ENCODE measurements at regions not wholly inside any gene's neighbourhood (a gene's known extent, or its start where the extent isn't known, plus 50 kb on each side); places are given as distances from the start of the nearest gene placed in this dataset.

DNA sequence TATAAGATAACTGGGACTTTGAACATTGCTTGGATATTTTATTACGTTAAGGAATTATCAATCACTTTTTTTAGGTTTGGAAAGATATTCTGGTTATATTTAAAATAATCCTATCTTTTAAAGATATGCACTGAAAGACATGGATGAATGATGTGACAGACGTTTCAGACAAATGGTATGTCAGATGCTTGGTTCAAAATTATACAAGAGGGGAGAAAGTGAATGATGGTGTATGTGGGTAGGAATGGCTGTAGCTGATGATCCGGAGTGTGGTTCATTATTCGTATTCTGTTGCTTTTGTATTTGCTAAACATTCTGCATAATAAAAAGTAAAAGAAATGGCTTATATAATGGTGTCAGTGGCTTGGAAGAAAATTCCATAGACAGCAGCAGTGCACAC, 51.0 kb upstream of the SNRPB2 start:
- H3K4me3 Mint-ChIP-seq: no peak overlapping the region
- no peak overlapping the region for H3K27ac Mint-ChIP-seq
- H3K27me3 Mint-ChIP-seq: peaks cover 2% of the 10 kb centered on the region
- DNase-seq: no peak
- H3K36me3 Mint-ChIP-seq (ENCODE audit: low read depth): no peaks in the 10 kb centered on the region
- ATAC-seq: no peak
- no peaks in the 10 kb centered on the region for H3K9me3 Mint-ChIP-seq
- no peaks in the 10 kb centered on the region for H3K4me1 Mint-ChIP-seq

DNA sequence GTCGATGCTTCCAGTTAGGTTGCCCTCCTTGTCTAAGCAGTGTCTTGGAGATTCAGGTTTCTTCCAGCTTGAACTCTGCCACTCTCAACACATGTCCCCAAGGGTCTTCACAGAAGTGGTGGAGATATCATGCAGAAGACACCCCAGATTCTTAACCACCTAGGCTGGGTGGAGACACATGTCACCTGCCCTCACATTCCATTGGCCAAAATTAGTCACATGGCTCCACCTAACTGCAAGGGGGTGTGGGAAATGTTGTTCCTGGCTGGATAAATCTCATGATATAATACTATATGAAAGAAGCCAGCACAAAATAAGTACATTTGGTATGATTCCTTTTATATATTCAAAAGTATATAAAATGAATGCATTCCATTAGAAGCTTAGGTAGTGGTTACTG, 52.9 kb upstream of the SNRPB2 start:
- H3K4me3 Mint-ChIP-seq: no peak overlapping the region
- H3K36me3 Mint-ChIP-seq (ENCODE audit: low read depth): no peaks in the 10 kb centered on the region
- DNase-seq (no peak), ATAC-seq (no peak)
- H3K4me1 Mint-ChIP-seq: no peaks in the 10 kb centered on the region
- H3K27ac Mint-ChIP-seq: no peak overlapping the region
- peaks cover 2% of the 10 kb centered on the region for H3K27me3 Mint-ChIP-seq
- no peaks in the 10 kb centered on the region for H3K9me3 Mint-ChIP-seq

DNA sequence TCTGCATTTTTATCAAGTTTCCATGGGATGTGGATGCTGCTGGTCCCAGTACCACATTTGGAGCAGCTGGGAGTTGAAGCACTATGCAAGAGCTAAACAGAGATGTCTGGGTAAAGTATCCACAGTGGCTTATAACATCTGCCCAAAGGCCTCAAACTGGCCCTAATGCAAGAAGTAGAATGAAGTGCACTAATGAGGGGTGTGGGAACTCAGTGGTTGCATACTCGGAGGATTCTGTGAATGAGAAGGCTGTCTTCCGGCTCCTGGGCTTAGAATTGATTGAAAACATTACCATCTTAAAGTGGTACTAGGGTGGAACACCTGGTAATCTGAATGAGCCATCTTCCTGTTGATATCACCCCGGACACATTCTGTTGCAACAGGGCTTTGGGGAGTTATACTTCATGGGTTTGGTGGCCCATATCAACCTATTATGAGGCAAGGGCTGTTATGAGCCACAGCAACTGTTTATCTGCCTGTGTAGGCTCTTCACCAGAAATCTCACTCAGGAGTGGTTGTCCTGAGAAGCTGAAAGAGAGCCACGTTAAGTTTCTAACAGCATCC, 54.7 kb upstream of the SNRPB2 start:
- no peaks in the 10 kb centered on the region for H3K4me1 Mint-ChIP-seq
- ATAC-seq (peak; percentile 36), DNase-seq (no peak)
- no peaks in the 10 kb centered on the region for H3K36me3 Mint-ChIP-seq (ENCODE audit: low read depth)
- peaks cover 5% of the 10 kb centered on the region for H3K27me3 Mint-ChIP-seq
- H3K27ac Mint-ChIP-seq: no peak overlapping the region
- no peak overlapping the region for H3K4me3 Mint-ChIP-seq
- H3K9me3 Mint-ChIP-seq: no peaks in the 10 kb centered on the region

- Mint-ChIP-seq H3K9me3 (no peaks in the 10 kb centered on the region), H3K27ac (no peak overlapping the region), H3K4me3 (no peak overlapping the region), H3K4me1 (no peaks in the 10 kb centered on the region), H3K27me3 (peaks cover 9% of the 10 kb centered on the region), H3K36me3 (ENCODE audit: low read depth) (no peaks in the 10 kb centered on the region)
- ATAC-seq: no peak
- no peak for DNase-seq
These were observed 55.6 kb upstream of the SNRPB2 start for GRCh38 chr20:16674243-16674642.

- Mint-ChIP-seq H3K4me3 (no peak overlapping the region), H3K27ac (no peak overlapping the region), H3K36me3 (ENCODE audit: low read depth) (no peaks in the 10 kb centered on the region), H3K27me3 (peaks cover 9% of the 10 kb centered on the region), H3K9me3 (no peaks in the 10 kb centered on the region), H3K4me1 (no peaks in the 10 kb centered on the region)
- DNase-seq: no peak
- no peak for ATAC-seq
These were observed 57.5 kb upstream of the SNRPB2 start for GRCh38 chr20:16672299-16672698.

- Mint-ChIP-seq H3K4me3 (no peak overlapping the region), H3K4me1 (no peaks in the 10 kb centered on the region), H3K27ac (no peak overlapping the region), H3K27me3 (peaks cover 8% of the 10 kb centered on the region), H3K36me3 (ENCODE audit: low read depth) (no peaks in the 10 kb centered on the region), H3K9me3 (no peaks in the 10 kb centered on the region)
- no peak for ATAC-seq
- DNase-seq: no peak
These were observed 58.1 kb upstream of the SNRPB2 start for GRCh38 chr20:16671753-16672152.

DNA sequence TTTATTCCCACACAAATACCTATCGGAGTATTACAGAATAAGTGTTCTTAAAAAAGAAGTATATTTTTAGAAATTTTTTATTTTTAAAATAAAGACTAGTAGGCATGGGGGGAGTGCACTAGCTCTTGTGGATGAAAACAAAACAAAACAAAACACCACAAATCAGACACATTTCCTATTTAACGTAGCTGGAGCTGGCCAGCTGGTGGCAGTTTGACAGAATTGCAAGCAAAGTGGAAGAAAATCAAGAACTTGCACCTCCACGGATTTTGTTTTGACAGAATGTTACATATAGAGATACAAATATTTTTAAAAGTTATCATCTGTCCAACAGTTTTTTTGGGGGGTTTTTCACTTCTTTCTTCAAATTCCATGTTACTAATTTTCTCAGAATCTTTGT, 63.6 kb upstream of the SNRPB2 start:
- Mint-ChIP-seq H3K9me3 (no peaks in the 10 kb centered on the region), H3K4me3 (no peak overlapping the region), H3K27me3 (peaks cover 11% of the 10 kb centered on the region), H3K27ac (no peak overlapping the region), H3K36me3 (ENCODE audit: low read depth) (no peaks in the 10 kb centered on the region), H3K4me1 (no peaks in the 10 kb centered on the region)
- ATAC-seq (no peak), DNase-seq (no peak)

GRCh38 chr20:16664020-16664419, 65.8 kb upstream of the SNRPB2 start:
- no peaks in the 10 kb centered on the region for H3K36me3 Mint-ChIP-seq (ENCODE audit: low read depth)
- ATAC-seq: no peak
- peaks cover 5% of the 10 kb centered on the region for H3K27me3 Mint-ChIP-seq
- H3K9me3 Mint-ChIP-seq: no peaks in the 10 kb centered on the region
- H3K4me1 Mint-ChIP-seq: no peaks in the 10 kb centered on the region
- no peak overlapping the region for H3K27ac Mint-ChIP-seq
- DNase-seq: no peak
- no peak overlapping the region for H3K4me3 Mint-ChIP-seq

- no peaks in the 10 kb centered on the region for H3K36me3 Mint-ChIP-seq (ENCODE audit: low read depth)
- DNase-seq (no peak), ATAC-seq (no peak)
- H3K27me3 Mint-ChIP-seq: peaks cover 8% of the 10 kb centered on the region
- no peak overlapping the region for H3K27ac Mint-ChIP-seq
- no peak overlapping the region for H3K4me3 Mint-ChIP-seq
- no peaks in the 10 kb centered on the region for H3K9me3 Mint-ChIP-seq
- H3K4me1 Mint-ChIP-seq: no peaks in the 10 kb centered on the region
These were observed 67.4 kb upstream of the SNRPB2 start for GRCh38 chr20:16662467-16662866.

DNA sequence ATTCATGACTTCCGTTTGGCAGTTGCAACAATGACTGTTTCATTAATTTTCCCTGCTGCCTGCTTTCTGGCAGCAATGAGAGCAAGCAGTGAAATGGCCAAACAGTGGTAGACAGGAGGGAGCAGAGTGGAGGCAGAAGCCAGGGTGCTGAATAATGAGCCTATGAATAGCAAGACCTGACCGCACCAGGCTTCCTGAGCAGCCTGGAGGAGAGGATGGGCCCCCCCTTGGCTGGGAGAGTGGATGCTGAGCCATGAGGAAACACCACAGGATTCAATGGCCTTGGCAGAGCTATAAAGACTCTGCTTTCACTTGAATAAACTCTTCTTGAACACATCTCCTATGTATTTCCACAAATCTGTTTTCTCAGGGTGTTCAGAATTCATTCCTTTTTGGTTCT, 68.1 kb upstream of the SNRPB2 start:
- no peaks in the 10 kb centered on the region for H3K36me3 Mint-ChIP-seq (ENCODE audit: low read depth)
- H3K27ac Mint-ChIP-seq: no peak overlapping the region
- H3K4me1 Mint-ChIP-seq: no peaks in the 10 kb centered on the region
- H3K27me3 Mint-ChIP-seq: peaks cover 11% of the 10 kb centered on the region
- peaks cover 5% of the 10 kb centered on the region for H3K9me3 Mint-ChIP-seq
- DNase-seq (no peak), ATAC-seq (no peak)
- H3K4me3 Mint-ChIP-seq: no peak overlapping the region

DNA sequence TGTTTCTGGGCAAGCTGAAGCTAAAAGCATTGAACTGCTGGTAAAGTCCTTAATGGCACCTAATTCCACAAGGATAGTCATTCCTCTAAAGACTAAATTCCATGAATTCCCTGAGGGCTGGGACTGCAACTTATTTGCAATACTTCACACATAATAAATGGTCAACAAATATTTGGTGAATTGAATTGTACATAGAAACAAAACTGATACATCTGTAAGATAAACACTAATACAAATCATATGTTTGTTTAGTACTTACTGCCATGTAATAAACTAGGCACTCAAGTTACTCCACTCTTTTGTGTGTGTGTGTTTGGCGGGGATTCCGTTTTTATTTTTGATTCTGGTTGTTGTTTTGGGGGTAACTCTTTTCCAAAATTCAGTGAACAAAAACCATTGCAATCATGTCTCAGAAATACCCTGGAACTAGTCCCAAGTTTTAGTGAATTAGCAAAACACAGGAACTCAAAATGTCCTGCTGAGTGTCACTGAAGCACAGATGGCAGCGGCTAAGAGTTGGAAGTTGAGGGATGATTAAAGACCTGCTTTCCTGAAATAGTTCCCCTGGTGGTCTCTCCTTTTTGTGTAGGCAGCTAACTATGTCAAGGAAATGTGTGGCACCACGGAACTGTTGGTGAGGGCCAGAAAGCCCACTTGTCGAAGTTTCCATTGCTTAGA, 74.8 kb upstream of the SNRPB2 start:
- Mint-ChIP-seq H3K4me1 (no peaks in the 10 kb centered on the region), H3K27me3 (peaks cover 19% of the 10 kb centered on the region), H3K4me3 (no peak overlapping the region), H3K27ac (no peak overlapping the region), H3K9me3 (peaks cover 5% of the 10 kb centered on the region), H3K36me3 (ENCODE audit: low read depth) (no peaks in the 10 kb centered on the region)
- DNase-seq (no peak), ATAC-seq (no peak)

DNA sequence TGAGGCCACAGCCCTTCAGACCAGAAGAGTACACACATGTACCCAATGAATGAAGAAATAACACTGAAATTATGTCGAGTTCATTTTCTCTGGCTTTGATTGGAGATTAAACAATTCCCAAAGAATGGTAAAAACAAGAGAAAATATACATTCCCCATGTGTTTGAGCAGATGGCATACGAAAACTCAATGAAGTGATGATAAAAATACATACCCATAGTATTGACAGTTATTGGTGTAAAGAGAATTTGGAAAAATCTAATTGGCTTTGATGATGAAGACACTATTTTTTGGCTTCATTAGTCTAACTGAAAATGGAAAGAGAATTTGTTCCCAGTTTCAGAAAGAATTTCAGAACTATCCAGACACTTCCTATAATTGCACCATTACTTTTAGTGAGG, 76.6 kb upstream of the SNRPB2 start:
- DNase-seq (no peak), ATAC-seq (no peak)
- no peak overlapping the region for H3K27ac Mint-ChIP-seq
- peaks cover 19% of the 10 kb centered on the region for H3K27me3 Mint-ChIP-seq
- H3K4me1 Mint-ChIP-seq: no peaks in the 10 kb centered on the region
- no peak overlapping the region for H3K4me3 Mint-ChIP-seq
- H3K36me3 Mint-ChIP-seq (ENCODE audit: low read depth): no peaks in the 10 kb centered on the region
- H3K9me3 Mint-ChIP-seq: peaks cover 5% of the 10 kb centered on the region

- ATAC-seq (no peak), DNase-seq (no peak)
- H3K9me3 Mint-ChIP-seq: no peaks in the 10 kb centered on the region
These were observed 74.8 kb upstream of the KIF16B start for GRCh38 chr20:16647875-16648597.

GRCh38 chr20:16641511-16642023, 68.3 kb upstream of the KIF16B start:
- Mint-ChIP-seq H3K4me1 (no peaks in the 10 kb centered on the region), H3K4me3 (no peak overlapping the region), H3K27ac (no peak overlapping the region), H3K27me3 (peaks cover 10% of the 10 kb centered on the region), H3K9me3 (no peaks in the 10 kb centered on the region), H3K36me3 (ENCODE audit: low read depth) (no peaks in the 10 kb centered on the region)
- ATAC-seq: no peak
- DNase-seq: no peak

More at GRCh38 chr20:16647875-16648597, 74.8 kb upstream of the KIF16B start:
- Mint-ChIP-seq H3K27me3 (peaks cover 13% of the 10 kb centered on the region), H3K36me3 (ENCODE audit: low read depth) (no peaks in the 10 kb centered on the region), H3K4me1 (no peaks in the 10 kb centered on the region), H3K4me3 (no peak overlapping the region), H3K27ac (no peak overlapping the region)
